SU-DHL-6 (cell line): ENCODE measurements at regions not wholly inside any gene's neighbourhood (a gene's known extent, or its start where the extent isn't known, plus 50 kb on each side); places are given as distances from the start of the nearest gene placed in this dataset.
"Not testable (repeated sequence)": the region's sequence is repeated elsewhere in the genome, so short reads cannot be mapped to it uniquely, and the experiment has no call there.

ENCODE experiments used
- H2AFZ ChIP-seq: fragments of 200-600 bp; sonication (generic); 2 replicates; pipeline ENCODE4 v1.6.1; 2014; ENCODE audit warnings: low read depth, mild to moderate bottlenecking, moderate library complexity, mixed read lengths, antibody characterized with exemption, low read length; ENCODE audit not compliant: severe bottlenecking
- H3F3A ChIP-seq: fragments of 200-600 bp; shearing (Covaris generic); 2 replicates; pipeline ENCODE4 v1.6.0; 2016; ENCODE audit warnings: antibody characterized with exemption, mild to moderate bottlenecking; ENCODE audit not compliant: insufficient read depth
- H3K27ac ChIP-seq: fragments of 200-600 bp; sonication (generic); 2 replicates; pipeline ENCODE4 v1.5.1; 2016; ENCODE audit warnings: low read depth, mild to moderate bottlenecking, low read length, moderate library complexity, mixed read lengths
- H3K27me3 ChIP-seq: fragments of 200-600 bp; sonication (generic), shearing (Covaris generic); 2 replicates; pipeline ENCODE4 v1.6.0; 2014; ENCODE audit warnings: mild to moderate bottlenecking, low read length
- H3K36me3 ChIP-seq: fragments of 200-600 bp; sonication (generic); 2 replicates; pipeline ENCODE4 v1.6.1; 2014; ENCODE audit warnings: mild to moderate bottlenecking, low read length, mixed read lengths
- H3K4me2 ChIP-seq: fragments of 300-600, 200-600 bp; shearing (Covaris generic), sonication (generic); 2 replicates; pipeline ENCODE4 v1.6.0; 2014; ENCODE audit warnings: low read length, low read depth, mild to moderate bottlenecking; ENCODE audit not compliant: poor library complexity, severe bottlenecking
- H3K4me3 ChIP-seq: fragments of 200-600 bp; sonication (generic); 2 replicates; pipeline ENCODE4 v1.5.1; 2014; ENCODE audit warnings: antibody characterized with exemption, low read length, mild to moderate bottlenecking, mixed read lengths; ENCODE audit not compliant: insufficient read depth, poor library complexity, severe bottlenecking
- H3K79me2 ChIP-seq: fragments of 200-600 bp; sonication (generic); 2 replicates; pipeline ENCODE4 v1.6.1; 2014; ENCODE audit warnings: mild to moderate bottlenecking, low read length, moderate library complexity; ENCODE audit not compliant: insufficient read depth
- H3K9ac ChIP-seq: fragments of 200-600 bp; sonication (generic); 2 replicates; pipeline ENCODE4 v1.7.0; 2014; ENCODE audit warnings: mild to moderate bottlenecking, low read length
- H3K9me2 ChIP-seq: fragments of 200-600 bp; sonication (generic); replicated peaks from 2 replicates; pipeline ENCODE4 v1.6.1; 2014; ENCODE audit warnings: low read length; ENCODE audit not compliant: insufficient read depth
- H3K9me3 ChIP-seq: fragments of 200-600 bp; sonication (generic); 2 replicates; pipeline ENCODE4 v1.6.1; 2014; ENCODE audit warnings: low read length, mixed read lengths; ENCODE audit not compliant: insufficient read depth
- H4K20me1 ChIP-seq: fragments of 200-600 bp; sonication (generic); 2 replicates; pipeline ENCODE4 v1.6.1; 2014; ENCODE audit warnings: low read depth, mild to moderate bottlenecking, antibody characterized with exemption, low read length, moderate library complexity, mixed read lengths
- CTCF ChIP-seq: fragments of 200-600 bp; sonication (generic); IDR thresholded peaks from one replicate; pipeline ENCODE4 v1.5.1; 2017; ENCODE audit warnings: antibody characterized with exemption, mild to moderate bottlenecking, low read length, moderate library complexity; ENCODE audit not compliant: insufficient read depth, poor library complexity, severe bottlenecking
- EZH2phosphoT487 ChIP-seq: fragments of 200-600 bp; sonication (generic), shearing (Covaris generic); conservative IDR thresholded peaks from 2 replicates; pipeline ENCODE4 v1.6.1; 2018; ENCODE audit warnings: mild to moderate bottlenecking, antibody characterized with exemption, low read length, moderate library complexity, mixed read lengths

- Histone ChIP-seq H3K4me2 (no peak overlapping the region), H3K9ac (no peak overlapping the region), H3K79me2 (no peaks in the 10 kb centered on the region), H3K9me3 (no peaks in the 10 kb centered on the region), H3K9me2 (no peaks in the 10 kb centered on the region), H3K27ac (no peak overlapping the region), H3K4me3 (no peak overlapping the region), H3K27me3 (no peaks in the 10 kb centered on the region), H3F3A (no peaks in the 10 kb centered on the region), H2AFZ (no peak overlapping the region), H4K20me1 (no peaks in the 10 kb centered on the region), H3K36me3 (no peaks in the 10 kb centered on the region)
- TF ChIP-seq EZH2phosphoT487, result no peak
- TF ChIP-seq CTCF, result no peak
These were observed 1191.3 kb upstream of the IGFBP7 start for GRCh38 chr4:58301376-58301999.

- H3K9me2 ChIP-seq, result no peaks in the 10 kb centered on the region
- H2AFZ ChIP-seq, result no peak overlapping the region
- no peaks in the 10 kb centered on the region for H4K20me1 ChIP-seq
- no peaks in the 10 kb centered on the region for H3K79me2 ChIP-seq
- no peak overlapping the region for H3K4me3 ChIP-seq
- no peak overlapping the region for H3K27ac ChIP-seq
- no peaks in the 10 kb centered on the region for H3K36me3 ChIP-seq
- no peaks in the 10 kb centered on the region for H3F3A ChIP-seq
- H3K27me3 ChIP-seq, result no peaks in the 10 kb centered on the region
- H3K9ac ChIP-seq, result no peak overlapping the region
- H3K4me2 ChIP-seq, result no peak overlapping the region
- TF ChIP-seq EZH2phosphoT487 (no peak), CTCF (no peak)
- H3K9me3 ChIP-seq, result no peaks in the 10 kb centered on the region
These were observed 1176.2 kb upstream of the IGFBP7 start for GRCh38 chr4:58286335-58286734.

GRCh38 chr4:58280928-58281327 is 1170.7 kb upstream of the IGFBP7 start:
- H2AFZ ChIP-seq, result peak overlapping the region; percentile 48
- not testable (repeated sequence) for H3K4me3 ChIP-seq, H3K27me3 ChIP-seq, H3K36me3 ChIP-seq, H3K27ac ChIP-seq, H4K20me1 ChIP-seq, H3K9me3 ChIP-seq, H3K79me2 ChIP-seq, H3F3A ChIP-seq, H3K9ac ChIP-seq, H3K9me2 ChIP-seq
- peak overlapping the region; percentile 20 for H3K4me2 ChIP-seq

- no peaks in the 10 kb centered on the region for H3K9me3 ChIP-seq
- H2AFZ ChIP-seq, result no peak overlapping the region
- no peaks in the 10 kb centered on the region for H3F3A ChIP-seq
- no peaks in the 10 kb centered on the region for H3K79me2 ChIP-seq
- no peak overlapping the region for H3K4me3 ChIP-seq
- no peak overlapping the region for H3K4me2 ChIP-seq
- H3K27me3 ChIP-seq, result no peaks in the 10 kb centered on the region
- H3K9me2 ChIP-seq, result no peaks in the 10 kb centered on the region
- H3K27ac ChIP-seq, result no peak overlapping the region
- no peak overlapping the region for H3K9ac ChIP-seq
- TF ChIP-seq CTCF (no peak), EZH2phosphoT487 (no peak)
- no peaks in the 10 kb centered on the region for H3K36me3 ChIP-seq
- no peaks in the 10 kb centered on the region for H4K20me1 ChIP-seq
These were observed 1165.7 kb upstream of the IGFBP7 start for GRCh38 chr4:58275856-58276255.
